ENCODE measurements at regions not wholly inside any gene's neighbourhood (a gene's known extent, or its start where the extent isn't known, plus 50 kb on each side); places are given as distances from the start of the nearest gene placed in this dataset.

DNA sequence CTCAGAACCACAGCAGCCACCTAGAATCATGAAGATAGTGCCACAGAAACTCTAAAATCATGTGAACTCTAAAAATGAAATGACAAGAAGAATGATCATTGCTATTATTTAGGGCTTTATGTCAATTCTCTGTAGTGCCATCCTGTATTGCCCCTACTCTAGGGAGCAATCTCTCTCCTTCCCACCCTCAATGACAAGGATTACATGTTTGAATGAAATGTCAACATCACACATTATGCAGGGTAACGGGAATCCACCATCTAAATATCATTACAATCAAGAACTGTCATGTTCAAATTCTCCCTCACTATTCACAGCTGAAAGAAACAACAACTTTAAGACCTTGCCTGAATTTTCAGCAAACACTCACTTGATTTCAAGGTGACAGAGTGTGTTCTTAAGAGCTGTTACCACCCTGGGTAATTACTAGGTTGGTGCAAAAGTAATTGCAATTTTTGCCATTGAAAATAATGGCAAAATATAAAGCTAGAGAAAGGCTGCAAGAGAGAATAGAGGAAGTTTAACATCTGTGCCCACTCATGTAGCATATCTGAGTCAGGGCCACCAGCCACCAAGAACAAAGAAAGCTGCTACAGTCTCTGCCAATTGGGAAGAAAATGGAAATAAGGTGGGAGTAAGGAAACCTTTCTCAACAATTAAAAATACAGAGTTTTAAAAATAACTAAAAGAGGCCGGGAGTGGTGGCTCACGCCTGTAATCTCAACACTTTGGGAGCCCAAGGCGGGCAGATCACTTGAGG is 112.8 kb upstream of the PSMD7 start:
- DNase-seq (ENCODE audit: low read depth in 1 of 2, low spot score in 1 of 2) = no peak

DNA sequence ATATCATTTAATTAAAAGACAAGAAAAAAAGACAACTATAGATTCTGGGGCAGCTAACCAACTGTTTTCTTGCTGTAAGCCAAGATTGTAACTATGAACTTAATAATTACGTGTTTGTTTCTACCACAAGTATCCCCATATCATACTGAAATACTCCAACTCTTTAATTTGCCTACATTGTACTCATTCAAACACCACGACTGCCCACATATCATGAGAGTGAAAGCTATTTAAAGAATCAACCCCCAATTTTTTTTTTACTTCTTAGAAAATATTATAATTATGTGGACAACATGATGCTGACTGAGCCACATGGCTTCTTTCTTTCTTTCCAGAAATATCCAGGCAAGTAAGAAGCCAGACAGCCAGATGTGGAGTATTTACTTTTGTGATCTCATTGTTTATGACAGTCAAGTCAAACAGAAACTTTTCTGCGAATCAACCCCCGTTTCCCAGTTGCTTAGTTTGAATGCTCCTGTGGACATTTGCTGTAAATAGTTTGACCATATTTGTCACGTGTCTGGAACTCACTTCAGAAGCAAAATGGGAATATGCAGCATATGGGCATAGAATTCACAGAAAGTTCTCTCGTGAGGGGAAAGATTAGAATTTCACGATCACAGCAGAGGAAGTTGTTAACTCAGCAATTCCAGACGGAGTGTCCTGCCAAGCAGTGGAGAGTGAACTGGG is 126.8 kb upstream of the PSMD7 start:
- DNase-seq (ENCODE audit: low read depth in 1 of 2, low spot score in 1 of 2) = no peak

DNA sequence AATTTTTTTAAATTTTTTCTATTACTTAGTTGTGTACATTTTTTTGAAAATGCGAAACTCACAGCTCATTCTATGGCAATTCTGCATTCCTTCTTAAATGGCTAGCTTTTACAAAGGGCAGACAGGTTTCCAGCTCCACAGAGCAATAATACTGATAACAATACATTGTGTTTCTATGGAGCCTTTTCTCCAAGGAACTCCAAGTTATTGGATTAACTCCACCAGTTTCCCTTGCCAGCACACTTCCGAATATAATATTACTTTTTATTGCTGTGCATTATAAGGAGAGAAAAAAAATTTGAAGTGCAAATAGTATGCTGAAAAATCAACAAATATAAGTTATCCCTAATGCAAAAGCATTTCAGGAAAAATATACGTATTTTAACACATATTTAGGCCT is 127.5 kb upstream of the PSMD7 start:
- DNase-seq (ENCODE audit: low read depth in 1 of 2, low spot score in 1 of 2) = no peak

DNA sequence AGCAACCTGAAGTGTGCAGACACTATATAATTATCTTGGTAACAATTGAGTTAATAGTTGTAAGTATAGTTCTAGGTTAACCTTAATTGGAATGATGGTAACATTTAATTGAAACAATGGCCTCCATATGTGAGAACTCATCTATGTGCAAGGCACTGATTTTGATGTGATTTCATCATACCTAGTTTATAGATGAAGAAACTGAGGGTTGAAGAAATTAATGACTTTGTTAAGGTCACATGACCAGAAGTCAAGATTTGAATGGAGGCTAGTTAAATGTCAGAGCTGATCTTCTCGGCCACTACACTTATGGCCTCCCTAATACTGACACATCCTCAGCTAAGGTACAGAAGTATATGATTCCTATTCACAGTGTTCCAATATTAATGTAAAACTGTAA is 128.2 kb upstream of the PSMD7 start:
- no peak for DNase-seq (ENCODE audit: low read depth in 1 of 2, low spot score in 1 of 2)

DNA sequence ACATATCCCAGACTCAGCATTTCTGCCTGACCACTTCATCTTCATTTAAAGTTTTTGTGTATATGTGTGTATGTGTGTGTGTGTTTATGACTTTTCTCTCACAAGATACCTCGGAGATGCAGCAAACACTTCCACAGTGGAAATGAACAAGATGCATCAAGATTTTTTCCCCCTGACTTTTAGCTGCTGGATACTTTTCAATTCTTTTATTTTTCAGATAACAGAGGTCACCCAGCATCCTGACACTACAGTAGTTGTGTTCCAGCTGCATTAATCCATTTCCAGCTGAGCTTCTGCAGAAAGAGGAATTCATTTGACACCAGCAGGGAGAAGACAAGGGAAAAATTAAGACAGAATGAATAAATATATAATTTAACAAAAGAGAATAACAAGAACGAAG is 130.2 kb upstream of the PSMD7 start:
- no peak for DNase-seq (ENCODE audit: low read depth in 1 of 2, low spot score in 1 of 2)

DNA sequence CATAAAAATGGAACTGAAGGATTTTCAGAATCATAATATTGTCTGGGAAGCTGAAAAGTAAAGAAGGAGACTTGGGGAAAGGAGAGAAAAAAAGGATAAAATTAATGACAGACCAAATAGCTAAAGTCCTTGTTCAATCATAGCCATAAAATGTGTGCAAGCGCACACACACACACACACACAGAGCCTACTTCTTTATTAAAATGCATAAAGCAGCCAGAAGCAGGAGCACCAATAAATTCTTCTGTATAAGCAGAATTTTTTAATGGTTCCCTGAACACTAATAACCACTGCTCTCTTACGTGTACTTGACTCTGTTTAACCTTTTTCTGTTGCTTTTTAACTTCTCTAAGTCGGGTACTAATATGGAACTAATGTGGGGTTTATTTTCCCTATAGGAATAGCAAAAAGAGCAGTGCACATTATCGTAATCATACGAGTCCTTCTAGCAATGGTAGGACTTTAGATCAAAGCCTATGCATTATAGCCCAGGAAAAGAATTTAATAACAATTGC is 131.0 kb upstream of the PSMD7 start:
- no peak for DNase-seq (ENCODE audit: low read depth in 1 of 2, low spot score in 1 of 2)

DNA sequence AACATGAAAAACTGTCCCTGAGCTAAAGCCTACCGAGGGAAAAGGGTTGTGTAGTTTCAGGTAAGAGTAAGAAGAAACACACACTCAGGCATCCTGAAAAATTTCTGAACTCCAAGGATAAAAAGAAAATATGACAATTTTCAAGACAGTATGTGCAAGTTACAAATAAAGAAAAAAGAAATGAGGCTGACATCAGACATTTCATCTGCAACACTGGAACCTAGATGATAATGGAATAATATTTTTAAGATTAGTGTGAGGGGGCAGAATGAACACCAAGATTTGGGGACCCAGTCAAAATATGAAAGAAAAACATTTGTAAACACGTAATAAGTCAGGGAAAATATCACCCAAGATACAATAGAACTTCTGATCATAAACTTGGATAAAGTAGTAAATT is 135.9 kb upstream of the PSMD7 start:
- DNase-seq (ENCODE audit: low read depth in 1 of 2, low spot score in 1 of 2) = no peak

DNA sequence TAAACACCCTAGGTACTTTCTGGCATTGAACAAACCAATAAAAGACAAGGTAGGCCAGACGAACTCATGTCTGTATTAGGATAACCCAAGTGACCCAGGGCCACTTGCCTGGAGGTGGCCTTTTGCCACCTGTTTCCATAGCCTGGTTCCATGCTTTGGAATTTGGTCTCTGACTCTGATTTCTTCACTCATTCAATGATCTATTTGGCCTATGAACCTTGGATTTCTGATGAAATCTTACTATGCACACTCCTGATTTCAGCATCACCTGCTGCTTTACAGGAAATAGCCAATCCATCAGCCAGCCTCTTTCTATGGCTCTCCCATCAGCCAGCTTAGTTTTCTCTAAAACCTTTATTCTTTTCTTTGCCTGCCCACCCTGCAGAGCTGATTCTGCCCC is 142.8 kb upstream of the PSMD7 start:
- DNase-seq (ENCODE audit: low read depth in 1 of 2, low spot score in 1 of 2) = no peak

DNA sequence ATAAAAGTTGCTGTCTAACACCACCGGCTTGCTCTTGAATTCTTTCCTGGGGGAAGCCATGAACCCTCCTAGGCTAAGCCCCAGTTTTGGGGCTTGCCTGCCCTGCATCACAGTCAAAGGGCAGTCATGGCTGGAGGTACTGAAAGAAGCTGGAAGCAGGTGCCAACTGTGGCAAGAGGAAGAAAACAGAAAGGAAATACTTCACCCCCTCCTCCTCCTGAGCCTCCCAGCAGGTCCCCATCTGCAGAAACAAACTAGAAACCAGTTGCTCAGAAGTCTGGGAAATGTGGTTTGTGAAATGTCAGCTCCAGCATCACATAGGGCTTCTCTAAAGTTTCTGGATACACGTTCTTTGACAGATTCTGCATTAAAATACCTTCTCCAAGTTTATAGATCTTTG is 150.0 kb upstream of the PSMD7 start:
- DNase-seq (ENCODE audit: low read depth in 1 of 2, low spot score in 1 of 2) = no peak

DNA sequence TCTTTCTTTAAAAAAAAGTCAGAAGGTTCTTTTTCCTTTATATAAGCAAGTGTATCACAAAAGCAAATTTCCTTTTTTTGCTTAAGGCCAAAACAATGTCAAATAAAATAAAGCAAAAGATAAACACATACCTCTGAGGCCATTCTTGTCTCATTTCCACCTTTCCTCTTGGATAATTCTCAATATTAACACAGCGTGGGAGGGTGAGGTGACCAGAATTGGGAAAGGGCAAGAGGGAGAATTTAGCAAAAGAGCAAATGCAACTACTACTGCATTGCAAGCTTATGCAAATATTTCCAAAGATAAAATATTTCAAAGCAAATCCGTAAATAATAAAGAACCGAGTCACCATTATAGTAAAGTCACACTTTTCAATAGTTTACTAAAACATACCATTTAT is 153.4 kb upstream of the PSMD7 start:
- DNase-seq (ENCODE audit: low read depth in 1 of 2, low spot score in 1 of 2) = no peak

DNA sequence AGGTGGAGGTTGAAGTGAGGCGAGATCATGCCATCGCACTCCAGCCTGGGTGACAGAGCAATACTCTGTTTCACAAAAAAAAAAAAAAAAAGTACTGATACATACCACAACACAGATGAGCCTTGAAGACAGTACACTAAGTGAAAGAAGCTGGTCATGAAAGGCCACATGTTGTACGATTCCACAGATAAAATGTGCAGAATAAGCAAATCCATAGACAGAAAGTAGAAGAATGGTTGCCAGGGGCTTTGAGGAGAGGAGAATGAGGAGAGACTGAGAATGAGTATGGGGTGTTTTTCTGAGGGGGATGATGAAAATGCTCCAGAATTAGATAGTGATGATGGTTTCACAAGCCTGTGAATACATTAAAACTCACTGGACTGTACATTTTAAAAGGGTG is 155.6 kb upstream of the PSMD7 start:
- DNase-seq (ENCODE audit: low read depth in 1 of 2, low spot score in 1 of 2) = no peak

DNA sequence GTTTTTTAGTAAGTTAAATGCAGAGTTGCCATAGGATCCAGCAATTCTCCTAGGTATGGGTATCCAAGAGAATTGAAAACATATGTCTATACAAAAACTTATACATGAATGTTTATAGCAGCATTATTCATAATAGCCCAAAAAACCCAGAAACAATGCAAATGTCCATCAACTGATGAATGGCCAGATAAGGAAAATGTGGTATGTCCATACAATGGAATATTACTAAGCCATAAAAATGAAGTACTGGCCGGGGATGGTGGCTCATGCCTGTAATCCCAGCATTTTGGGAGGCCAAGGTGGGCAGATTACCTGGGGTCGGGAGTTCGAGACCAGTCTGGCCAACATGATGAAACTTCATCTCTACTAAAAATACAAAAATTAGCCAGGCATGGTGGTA is 156.1 kb upstream of the PSMD7 start:
- no peak for DNase-seq (ENCODE audit: low read depth in 1 of 2, low spot score in 1 of 2)

DNA sequence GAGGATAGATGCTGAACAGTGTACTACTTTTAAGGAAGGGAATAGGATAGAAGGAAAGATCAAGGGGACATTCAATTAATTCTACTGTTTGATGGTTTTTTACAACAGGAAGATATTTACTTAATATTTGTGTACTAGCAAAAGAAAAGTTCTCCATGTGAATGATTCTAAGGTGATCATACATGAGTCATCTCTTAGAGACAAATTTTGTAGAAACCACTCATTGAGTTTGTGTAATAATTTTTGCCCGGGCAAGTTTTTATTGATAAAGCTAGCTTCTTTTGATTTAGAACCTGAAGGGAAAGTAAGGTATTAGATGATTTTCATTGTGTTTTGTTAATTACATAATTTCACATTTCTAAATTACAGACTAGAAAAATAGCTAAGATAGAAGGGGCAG is 172.8 kb upstream of the PSMD7 start:
- no peak for DNase-seq (ENCODE audit: low read depth in 1 of 2, low spot score in 1 of 2)

DNA sequence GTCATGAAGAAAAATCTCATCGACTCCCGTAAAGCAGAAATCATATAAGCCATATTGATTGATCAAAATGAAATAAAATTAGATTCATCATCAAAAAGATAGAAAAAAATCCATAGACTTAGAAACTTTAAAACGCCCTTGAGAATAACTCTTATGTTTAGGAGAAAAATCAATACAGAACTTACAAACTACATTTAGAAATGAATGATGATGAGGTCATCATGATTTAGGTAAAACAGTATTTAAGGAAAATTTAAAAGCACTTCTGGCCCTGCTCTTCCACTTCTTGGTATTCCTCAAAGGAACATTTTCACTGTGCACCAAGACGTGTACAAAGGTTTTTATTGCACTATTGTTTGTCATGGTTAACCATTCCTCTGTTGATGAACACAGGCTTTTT is 173.4 kb upstream of the PSMD7 start:
- no peak for DNase-seq (ENCODE audit: low read depth in 1 of 2, low spot score in 1 of 2)

DNA sequence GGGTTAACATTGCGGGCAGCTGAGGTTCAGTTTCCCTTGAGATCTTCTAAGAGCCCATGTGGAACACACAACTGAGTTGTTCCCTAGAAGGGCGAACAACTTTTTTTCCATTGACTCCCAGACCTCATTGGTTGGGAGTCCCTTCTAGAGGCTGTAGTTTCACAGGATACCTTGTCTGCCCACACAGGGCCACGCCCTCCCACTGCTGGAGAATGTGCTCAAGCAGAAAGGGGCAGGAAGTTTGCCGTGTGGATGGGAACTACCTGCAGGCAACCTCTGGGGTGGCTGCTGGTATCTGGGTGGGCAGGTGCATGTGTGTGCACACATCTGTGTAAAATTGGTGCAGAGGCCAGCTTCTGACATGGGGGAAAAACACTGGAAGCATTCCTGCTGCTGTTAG is 178.8 kb upstream of the PSMD7 start:
- no peak for DNase-seq (ENCODE audit: low read depth in 1 of 2, low spot score in 1 of 2)

DNA sequence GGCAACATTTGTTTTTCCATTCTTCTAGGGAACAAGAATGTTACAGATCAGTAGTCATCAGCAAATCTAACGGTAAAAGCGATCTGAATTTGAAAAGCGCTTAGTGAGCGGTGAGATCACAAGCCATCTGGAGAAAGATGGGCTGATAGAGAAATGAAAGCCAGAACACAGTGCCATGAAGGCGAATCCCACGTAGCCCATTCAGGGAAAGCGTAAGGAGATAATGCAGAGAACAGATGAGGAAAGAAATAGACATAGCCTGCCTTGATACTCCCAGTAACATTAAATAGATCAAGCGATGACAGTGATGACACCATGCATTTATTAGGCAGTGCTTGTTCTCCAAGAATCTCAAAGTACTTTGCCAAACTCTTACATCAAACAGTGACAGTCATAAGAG is 183.1 kb upstream of the PSMD7 start:
- DNase-seq (ENCODE audit: low read depth in 1 of 2, low spot score in 1 of 2) = no peak

DNA sequence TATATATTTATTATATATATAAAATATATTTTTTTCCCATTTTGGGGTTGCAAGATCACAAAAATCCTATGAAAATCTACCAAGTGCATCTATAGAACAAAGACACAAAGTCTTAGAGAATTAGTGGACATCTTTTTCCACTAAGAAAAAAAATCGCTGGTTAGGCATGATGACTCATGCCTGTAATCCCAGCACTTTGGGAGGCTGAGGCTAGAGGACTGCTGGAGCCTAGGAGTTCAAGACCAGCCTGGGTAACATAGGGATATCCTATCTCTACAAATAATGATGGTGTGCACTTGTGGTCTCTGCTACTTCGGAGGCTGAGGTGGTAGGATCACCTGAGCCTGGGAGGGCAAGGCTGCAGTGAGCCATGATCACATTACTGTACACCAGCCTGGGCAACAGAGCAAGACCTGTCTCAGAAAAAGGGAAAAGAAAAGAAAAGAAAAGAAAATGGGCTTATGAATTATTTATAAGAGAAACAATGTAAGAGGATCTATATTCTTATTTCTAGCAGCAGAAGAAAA is 185.1 kb upstream of the PSMD7 start:
- no peak for DNase-seq (ENCODE audit: low read depth in 1 of 2, low spot score in 1 of 2)

DNA sequence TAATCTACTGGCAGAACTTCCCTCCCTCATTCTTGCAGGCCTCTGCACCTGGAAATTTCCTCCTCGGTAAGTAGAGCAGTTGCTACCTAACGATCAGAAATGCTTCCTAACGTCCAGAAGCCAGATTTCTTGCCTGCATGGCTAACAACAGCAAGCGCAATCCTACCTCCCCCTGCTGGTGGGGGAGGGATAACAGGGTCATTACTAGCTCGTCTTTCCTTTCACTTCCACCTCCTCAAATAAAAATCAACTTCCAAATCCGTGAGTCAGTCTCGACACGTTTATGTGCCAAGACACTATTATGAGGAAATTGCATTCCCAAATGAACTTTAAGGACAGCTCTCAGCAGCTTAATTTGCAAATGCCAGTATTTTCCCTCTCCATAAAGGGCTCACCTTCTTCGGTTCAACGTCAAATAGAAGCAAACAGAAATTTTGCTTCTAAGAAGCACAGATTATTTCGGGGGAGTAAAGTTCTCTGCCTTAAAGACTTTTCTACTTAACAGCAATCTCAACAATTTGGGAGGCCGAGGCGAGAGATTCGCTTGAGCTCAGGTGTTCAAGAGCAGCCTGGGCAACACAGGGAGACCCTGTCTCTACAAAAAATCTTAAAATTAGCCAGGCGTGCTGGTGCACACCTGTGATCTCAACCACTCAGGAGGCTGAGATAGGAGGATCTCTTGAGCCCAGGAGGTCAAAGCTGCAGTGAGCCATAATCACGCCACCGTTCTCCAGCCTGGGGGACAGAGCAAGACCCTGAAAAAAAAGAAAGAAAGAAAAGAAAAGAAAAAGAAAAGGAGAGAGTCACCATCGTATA is 188.6 kb upstream of the PSMD7 start:
- DNase-seq (ENCODE audit: low read depth in 1 of 2, low spot score in 1 of 2) = peak in 1 of 2 donors; percentile 9

DNA sequence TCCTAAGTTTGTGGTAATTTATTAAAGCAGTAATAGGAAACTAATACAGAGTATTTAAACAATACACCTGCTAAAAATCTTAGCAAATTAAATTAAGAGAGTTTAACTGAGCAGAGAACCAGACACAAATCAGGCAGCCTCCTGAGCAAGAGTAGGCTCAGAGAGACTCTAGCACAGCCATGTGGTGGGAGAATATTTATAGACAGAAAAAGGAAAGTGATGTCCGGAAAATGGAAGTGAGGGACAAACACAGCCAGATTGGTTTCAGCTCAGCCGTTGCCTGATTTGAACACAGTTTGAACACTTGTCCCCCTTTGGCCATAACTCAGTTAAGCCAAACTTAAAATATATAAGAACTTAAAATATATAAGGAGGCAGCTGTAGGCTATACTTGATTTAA is 192.6 kb upstream of the PSMD7 start:
- DNase-seq (ENCODE audit: low read depth in 1 of 2, low spot score in 1 of 2) = no peak

DNA sequence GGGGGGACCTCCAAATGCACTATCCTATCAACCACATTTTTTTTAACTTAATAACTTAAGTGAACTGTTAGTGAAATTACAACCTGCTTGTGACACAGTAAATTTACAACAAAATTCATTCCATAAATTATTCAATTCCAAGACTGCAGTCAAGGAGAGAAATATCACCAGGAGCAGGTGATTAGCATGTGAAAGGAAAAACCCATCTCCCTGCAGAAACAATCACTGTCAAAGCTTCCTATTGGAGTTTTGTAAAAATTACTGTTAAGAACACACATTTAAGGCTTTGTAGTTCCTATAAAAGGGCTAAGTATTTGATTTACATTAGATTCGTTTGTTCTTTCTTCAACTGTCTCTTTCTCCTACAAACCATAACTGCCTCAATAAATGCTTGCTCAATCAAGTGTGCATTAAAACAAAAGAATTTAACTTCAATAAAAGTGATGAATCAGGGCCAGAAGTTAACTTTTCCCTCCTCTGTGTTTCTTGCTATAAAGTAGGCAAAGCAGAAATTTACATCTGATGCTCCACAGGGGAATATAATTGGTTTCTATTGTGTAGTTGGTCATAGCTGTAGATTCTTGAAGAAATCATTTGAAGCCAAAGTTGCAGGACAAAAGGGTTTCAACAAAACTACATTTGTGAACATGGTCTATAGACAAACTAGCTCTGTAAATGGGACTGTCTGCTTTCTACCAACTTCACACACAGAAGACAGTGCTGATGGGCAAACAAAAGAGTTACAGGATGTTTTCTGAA is 195.1 kb upstream of the PSMD7 start:
- no peak for DNase-seq (ENCODE audit: low read depth in 1 of 2, low spot score in 1 of 2)

All from activated CD4-positive, alpha-beta T cell treated with anti-CD3 and anti-CD28 coated beads, Interleukin-2, amount 50 U/mL, for 24 hours (primary cell).